HUES6 (cell line): ENCODE measurements at regions not wholly inside any gene's neighbourhood (a gene's known extent, or its start where the extent isn't known, plus 50 kb on each side); places are given as distances from the start of the nearest gene placed in this dataset.
"Not testable (repeated sequence)": the region's sequence is repeated elsewhere in the genome, so short reads cannot be mapped to it uniquely, and the experiment has no call there.

Experiments
- H3K27ac ChIP-seq: 2 replicates; pipeline ENCODE4 v1.7.0; 2013; ENCODE audit warnings: low read depth, mild to moderate bottlenecking, low read length, inconsistent platforms
- H3K27me3 ChIP-seq: 2 replicates; pipeline ENCODE4 v1.6.1; 2013; ENCODE audit warnings: low read length; ENCODE audit not compliant: control insufficient read depth, insufficient read depth
- H3K36me3 ChIP-seq: 2 replicates; pipeline ENCODE4 v1.6.1; 2013; ENCODE audit warnings: low read length; ENCODE audit not compliant: control insufficient read depth, insufficient read depth
- H3K4me1 ChIP-seq: 2 replicates; pipeline ENCODE4 v1.6.1; 2013; ENCODE audit warnings: low read length; ENCODE audit not compliant: control insufficient read depth, insufficient read depth
- H3K4me3 ChIP-seq: 2 replicates; pipeline ENCODE4 v1.5.1; 2013; ENCODE audit warnings: low read depth, low read length
- H3K9ac ChIP-seq: one replicate; pipeline ENCODE4 v1.6.1; 2013; ENCODE audit warnings: mild to moderate bottlenecking, low read length
- H3K9me3 ChIP-seq: 2 replicates; pipeline ENCODE4 v1.6.1; 2013; ENCODE audit warnings: low read depth, low read length; ENCODE audit not compliant: control insufficient read depth, insufficient read depth

- no peaks in the 10 kb centered on the region for H3K36me3 ChIP-seq
- no peaks in the 10 kb centered on the region for H3K27me3 ChIP-seq
- H3K27ac ChIP-seq, result no peak overlapping the region
- no peak overlapping the region for H3K4me3 ChIP-seq
- no peak overlapping the region for H3K9ac ChIP-seq
- peaks cover 46% of the 10 kb centered on the region for H3K9me3 ChIP-seq
- no peaks in the 10 kb centered on the region for H3K4me1 ChIP-seq
Observed at GRCh38 chr4:83961575-83961974, 425.7 kb downstream of the GPAT3 start.

- no peaks in the 10 kb centered on the region for H3K36me3 ChIP-seq
- no peak overlapping the region for H3K27ac ChIP-seq
- no peak overlapping the region for H3K4me3 ChIP-seq
- H3K4me1 ChIP-seq, result no peaks in the 10 kb centered on the region
- peaks cover 26% of the 10 kb centered on the region for H3K9me3 ChIP-seq
- H3K27me3 ChIP-seq, result no peaks in the 10 kb centered on the region
- no peak overlapping the region for H3K9ac ChIP-seq
Observed at GRCh38 chr4:83959160-83959559, 423.3 kb downstream of the GPAT3 start.

- H3K27ac ChIP-seq, result no peak overlapping the region
- no peak overlapping the region for H3K9ac ChIP-seq
- H3K36me3 ChIP-seq, result no peaks in the 10 kb centered on the region
- H3K9me3 ChIP-seq, result no peaks in the 10 kb centered on the region
- no peaks in the 10 kb centered on the region for H3K27me3 ChIP-seq
- H3K4me3 ChIP-seq, result no peak overlapping the region
- peaks cover 8% of the 10 kb centered on the region; the same call in 1 of the 2 replicates for H3K4me1 ChIP-seq
Observed at GRCh38 chr4:83947830-83948193, 411.9 kb downstream of the GPAT3 start.

- H3K27ac ChIP-seq, result no peak overlapping the region
- H3K27me3 ChIP-seq, result no peaks in the 10 kb centered on the region
- H3K4me1 ChIP-seq, result peaks cover 8% of the 10 kb centered on the region; the same call in 1 of the 2 replicates
- H3K9me3 ChIP-seq, result 0 out of 2 replicates have a peak, but pooled peaks cover under 1% of the 10 kb centered on the region
- no peak overlapping the region for H3K4me3 ChIP-seq
- no peak overlapping the region for H3K9ac ChIP-seq
- H3K36me3 ChIP-seq, result no peaks in the 10 kb centered on the region
Observed at GRCh38 chr4:83947125-83947829, 411.4 kb downstream of the GPAT3 start.

GRCh38 chr4:83943691-83944090, 407.8 kb downstream of the GPAT3 start:
- H3K27me3 ChIP-seq, H3K4me1 ChIP-seq, H3K27ac ChIP-seq, H3K9me3 ChIP-seq, H3K36me3 ChIP-seq, H3K4me3 ChIP-seq, H3K9ac ChIP-seq: not testable (repeated sequence)

- Histone ChIP-seq H3K4me1 (no peaks in the 10 kb centered on the region), H3K4me3 (no peak overlapping the region), H3K27me3 (no peaks in the 10 kb centered on the region), H3K36me3 (no peaks in the 10 kb centered on the region), H3K9ac (no peak overlapping the region), H3K9me3 (peaks cover 6% of the 10 kb centered on the region; the same call in 1 of the 2 replicates), H3K27ac (no peak overlapping the region)
Observed at GRCh38 chr4:83932750-83933391, 397.0 kb downstream of the GPAT3 start.

- Histone ChIP-seq H3K4me1 (no peaks in the 10 kb centered on the region), H3K9ac (no peak overlapping the region), H3K27ac (no peak overlapping the region), H3K4me3 (no peak overlapping the region), H3K27me3 (no peaks in the 10 kb centered on the region), H3K36me3 (no peaks in the 10 kb centered on the region), H3K9me3 (peaks cover 4% of the 10 kb centered on the region; the same call in 1 of the 2 replicates)
Observed at GRCh38 chr4:83931659-83932438, 395.9 kb downstream of the GPAT3 start.

- Histone ChIP-seq H3K27me3 (no peaks in the 10 kb centered on the region), H3K27ac (no peak overlapping the region)
Observed at GRCh38 chr4:83929550-83929949, 393.6 kb downstream of the GPAT3 start.

GRCh38 chr4:83926950-83927349, 391.0 kb downstream of the GPAT3 start:
- H3K4me3 ChIP-seq, result no peak overlapping the region
- no peak overlapping the region for H3K9ac ChIP-seq
- no peak overlapping the region for H3K27ac ChIP-seq
- no peaks in the 10 kb centered on the region for H3K9me3 ChIP-seq
- H3K4me1 ChIP-seq, result peaks cover 15% of the 10 kb centered on the region
- H3K36me3 ChIP-seq, result no peaks in the 10 kb centered on the region
- no peaks in the 10 kb centered on the region for H3K27me3 ChIP-seq

More at GRCh38 chr4:83929550-83929949, 393.6 kb downstream of the GPAT3 start:
- H3K4me1 ChIP-seq, result no peaks in the 10 kb centered on the region
- H3K36me3 ChIP-seq, result no peaks in the 10 kb centered on the region
- no peaks in the 10 kb centered on the region for H3K9me3 ChIP-seq
- H3K4me3 ChIP-seq, result no peak overlapping the region
- H3K9ac ChIP-seq, result no peak overlapping the region

- Histone ChIP-seq H3K4me1 (peaks cover 23% of the 10 kb centered on the region), H3K9me3 (no peaks in the 10 kb centered on the region), H3K27ac (no peak overlapping the region), H3K4me3 (no peak overlapping the region), H3K27me3 (no peaks in the 10 kb centered on the region; the same call in 1 of the 2 replicates), H3K9ac (no peak overlapping the region), H3K36me3 (no peaks in the 10 kb centered on the region)
Observed at GRCh38 chr4:83923341-83923740, 387.4 kb downstream of the GPAT3 start.

GRCh38 chr4:83922402-83922801, 386.5 kb downstream of the GPAT3 start:
- H3K4me3 ChIP-seq, result no peak overlapping the region
- peaks cover 5% of the 10 kb centered on the region; the same call in 1 of the 2 replicates for H3K9me3 ChIP-seq
- no peak overlapping the region for H3K9ac ChIP-seq
- peaks cover 23% of the 10 kb centered on the region for H3K4me1 ChIP-seq
- H3K27me3 ChIP-seq, result no peaks in the 10 kb centered on the region; the same call in 1 of the 2 replicates
- no peaks in the 10 kb centered on the region for H3K36me3 ChIP-seq
- H3K27ac ChIP-seq, result no peak overlapping the region
